HepG2 (cell line): ENCODE measurements at regions not wholly inside any gene's neighbourhood (a gene's known extent, or its start where the extent isn't known, plus 50 kb on each side); places are given as distances from the start of the nearest gene placed in this dataset.

ENCODE experiments used
- CBX1 ChIP-seq: IDR thresholded peaks from one replicate; pipeline ENCODE4 v1.6.1; 2016; ENCODE audit warnings: antibody characterized with exemption, low read depth
- CTCF ChIP-seq: sonication (generic); formaldehyde crosslinking; IDR thresholded peaks from 2 replicates; pipeline ENCODE4 v1.5.0; 2020; ENCODE audit warnings: mild to moderate bottlenecking, missing genetic modification reagents, moderate library complexity
- KAT8 ChIP-seq: IDR thresholded peaks from 2 replicates; pipeline ENCODE4 v1.6.1; 2016; ENCODE audit warnings: missing genetic modification reagents, missing compliant biosample characterization
- PBX3 ChIP-seq: sonication (generic); formaldehyde crosslinking; IDR thresholded peaks from 2 replicates; pipeline ENCODE4 v1.8.1; 2023; ENCODE audit warnings: missing genetic modification reagents, inconsistent platforms, borderline replicate concordance
- POLR2A ChIP-seq, 2 experiments: IDR thresholded peaks; 2 replicates each; pipeline ENCODE4 v1.6.1; 2011; ENCODE audit warnings: low read depth in 2 of 2, low read length in 2 of 2, mild to moderate bottlenecking in 1 of 2, moderate library complexity in 1 of 2; ENCODE audit not compliant: insufficient read depth in 1 of 2
- RFX1 ChIP-seq: fragments of 450-650 bp; IDR thresholded peaks from 2 replicates; pipeline ENCODE4 v1.6.1; 2017
- YY1 ChIP-seq: IDR thresholded peaks from 2 replicates; pipeline ENCODE4 v1.6.1; 2011; ENCODE audit warnings: low read length, low read depth, moderate library complexity, mild to moderate bottlenecking; ENCODE audit not compliant: insufficient read depth, insufficient replicate concordance
- ZBTB7A ChIP-seq: sonication (generic); formaldehyde crosslinking; IDR thresholded peaks from 2 replicates; pipeline ENCODE4 v1.8.0; 2022; ENCODE audit warnings: mild to moderate bottlenecking, missing genetic modification reagents
- ZNF263 ChIP-seq: sonication (generic); formaldehyde crosslinking; IDR thresholded peaks from 2 replicates; pipeline ENCODE4 v1.4.0; 2020; ENCODE audit warnings: missing genetic modification reagents
- ZNF274 ChIP-seq: sonication (generic); formaldehyde crosslinking; IDR thresholded peaks from 2 replicates; pipeline ENCODE4 v1.5.1; 2020; ENCODE audit warnings: mild to moderate bottlenecking, missing genetic modification reagents
- ZNF549 ChIP-seq: sonication (generic); formaldehyde crosslinking; IDR thresholded peaks from 2 replicates; pipeline ENCODE4 v1.5.0; 2020; ENCODE audit warnings: missing genetic modification reagents
- ZNF766 ChIP-seq: sonication (generic); formaldehyde crosslinking; IDR thresholded peaks from 2 replicates; pipeline ENCODE4 v1.5.0; 2020; ENCODE audit warnings: missing genetic modification reagents, borderline replicate concordance
- ZNF777 ChIP-seq: sonication (generic); formaldehyde crosslinking; IDR thresholded peaks from 2 replicates; pipeline ENCODE4 v1.4.0; 2020; ENCODE audit warnings: missing genetic modification reagents

GRCh38 chr5:39559923-39560322, 135.1 kb upstream of the DAB2 start:
- TF ChIP-seq CBX1 (no peak), CTCF (CRISPR knock-in tag) (no peak), PBX3 (no peak), ZNF777 (no peak), RFX1 (no peak), ZNF263 (no peak), POLR2A (IDR thresholded peaks at IDR 0.05; ENCODE audit: insufficient read depth in 1 of 2, low read depth in 2 of 2, low read length in 2 of 2) (no peak), ZBTB7A (no peak), ZNF766 (no peak), ZNF549 (CRISPR knock-in tag) (no peak), ZNF274 (CRISPR knock-in tag) (no peak), YY1 (no peak), KAT8 (CRISPR knock-in tag) (no peak)
